Neural cell (in vitro differentiated cells): ENCODE measurements at regions not wholly inside any gene's neighbourhood (a gene's known extent, or its start where the extent isn't known, plus 50 kb on each side); places are given as distances from the start of the nearest gene placed in this dataset.

ENCODE experiments used
- H2AFZ ChIP-seq: fragments of 200-600, 300-800 bp; sonication (generic), shearing (Covaris generic); 2 replicates; pipeline ENCODE4 v1.6.0; 2014; ENCODE audit warnings: low read depth, mild to moderate bottlenecking, antibody characterized with exemption, low read length, moderate library complexity
- H3F3A ChIP-seq: fragments of 200-600 bp; shearing (Covaris generic); 2 replicates; pipeline ENCODE4 v1.6.1; 2016; ENCODE audit warnings: mild to moderate bottlenecking, moderate library complexity, mixed read lengths, antibody characterized with exemption, low read length; ENCODE audit not compliant: insufficient read depth, poor library complexity, severe bottlenecking
- H3K27ac ChIP-seq: fragments of 200-600, 300-800 bp; sonication (generic), shearing (Covaris generic); 2 replicates; pipeline ENCODE4 v1.5.1; 2014; ENCODE audit warnings: mild to moderate bottlenecking, low read length, moderate library complexity
- H3K27me3 ChIP-seq: fragments of 300-800, 200-600 bp; sonication (generic), shearing (Covaris generic); 2 replicates; pipeline ENCODE4 v1.6.0; 2014; ENCODE audit warnings: mild to moderate bottlenecking, low read depth, low read length, moderate library complexity; ENCODE audit not compliant: insufficient read depth
- H3K36me3 ChIP-seq: fragments of 300-800, 200-600 bp; sonication (generic), shearing (Covaris generic); 2 replicates; pipeline ENCODE4 v1.5.1; 2014; ENCODE audit warnings: mild to moderate bottlenecking, antibody characterized with exemption, low read length, moderate library complexity; ENCODE audit not compliant: insufficient read depth
- H3K4me2 ChIP-seq: fragments of 300-800, 200-600 bp; sonication (generic), shearing (Covaris generic); 2 replicates; pipeline ENCODE4 v1.6.0; 2014; ENCODE audit warnings: mild to moderate bottlenecking, low read length
- H3K4me3 ChIP-seq: fragments of 300-800, 200-600 bp; sonication (generic), shearing (Covaris generic); 2 replicates; pipeline ENCODE4 v1.5.1; 2014; ENCODE audit warnings: mild to moderate bottlenecking, low read length, moderate library complexity
- H3K79me2 ChIP-seq: fragments of 200-600 bp; shearing (Covaris generic); replicated peaks from 2 replicates; pipeline ENCODE4 v1.6.0; 2014; ENCODE audit warnings: mild to moderate bottlenecking, low read length, moderate library complexity; ENCODE audit not compliant: insufficient read depth
- H3K9ac ChIP-seq: fragments of 300-800, 200-600 bp; sonication (generic), shearing (Covaris generic); 2 replicates; pipeline ENCODE4 v1.6.1; 2016; ENCODE audit warnings: mild to moderate bottlenecking, low read length, mixed read lengths
- H3K9me2 ChIP-seq: fragments of 200-600 bp; shearing (Covaris generic); 2 replicates; pipeline ENCODE4 v1.6.1; 2016; ENCODE audit warnings: mild to moderate bottlenecking, low read length, mixed read lengths; ENCODE audit not compliant: insufficient read depth
- H3K9me3 ChIP-seq: fragments of 200-600, 300-800 bp; sonication (generic), shearing (Covaris generic); 2 replicates; pipeline ENCODE4 v1.6.1; 2016; ENCODE audit warnings: mild to moderate bottlenecking, mixed run types, low read length, moderate library complexity, mixed read lengths
- H4K20me1 ChIP-seq: fragments of 200-600 bp; shearing (Covaris generic); 2 replicates; pipeline ENCODE4 v1.6.1; 2016; ENCODE audit warnings: mild to moderate bottlenecking, mixed run types; ENCODE audit not compliant: insufficient read depth
- EP300 ChIP-seq: fragments of 450-650 bp; conservative IDR thresholded peaks from 2 replicates; pipeline ENCODE4 v1.6.1; 2014; ENCODE audit warnings: antibody characterized with exemption, mild to moderate bottlenecking, moderate library complexity; ENCODE audit not compliant: poor library complexity, severe bottlenecking
- EZH2 ChIP-seq: fragments of 200-600, 300-800 bp; shearing (Covaris generic), sonication (generic); IDR thresholded peaks from 2 replicates; pipeline ENCODE4 v1.6.1; 2014; ENCODE audit warnings: antibody characterized with exemption, low read length, borderline replicate concordance, mild to moderate bottlenecking; ENCODE audit not compliant: insufficient read depth, poor library complexity, severe bottlenecking
- MXI1 ChIP-seq: fragments of 450-650 bp; conservative IDR thresholded peaks from 2 replicates; pipeline ENCODE4 v1.6.1; 2014; ENCODE audit warnings: antibody characterized with exemption, mild to moderate bottlenecking; ENCODE audit not compliant: poor library complexity, severe bottlenecking
- POLR2AphosphoS5 ChIP-seq: IDR thresholded peaks from 2 replicates; pipeline ENCODE4 v1.6.1; 2012
- RAD21 ChIP-seq: fragments of 450-650 bp; conservative IDR thresholded peaks from 2 replicates; pipeline ENCODE4 v1.6.1; 2014; ENCODE audit warnings: antibody characterized with exemption, mild to moderate bottlenecking, moderate library complexity
- SMC3 ChIP-seq: fragments of 450-650 bp; conservative IDR thresholded peaks from 2 replicates; pipeline ENCODE4 v1.6.1; 2014; ENCODE audit warnings: antibody characterized with exemption, mild to moderate bottlenecking, moderate library complexity; ENCODE audit not compliant: poor library complexity
- TAF1 ChIP-seq: IDR thresholded peaks from 2 replicates; pipeline ENCODE4 v1.6.1; 2012; ENCODE audit warnings: low read depth
- TF ChIP-seq, protein P1 (sequence below): fragments of 450-650 bp; IDR thresholded peaks from 2 replicates; pipeline ENCODE4 v1.5.1; 2014; ENCODE audit warnings: antibody characterized with exemption, mild to moderate bottlenecking, moderate library complexity; ENCODE audit not compliant: poor library complexity, severe bottlenecking
- TF ChIP-seq, protein P2 (sequence below): IDR thresholded peaks from 2 replicates; pipeline ENCODE4 v1.6.1; 2012; ENCODE audit warnings: borderline replicate concordance

GRCh38 chr18:44089732-44090131 lies 591.0 kb upstream of the SETBP1 start:
- TF ChIP-seq, protein P1, sequence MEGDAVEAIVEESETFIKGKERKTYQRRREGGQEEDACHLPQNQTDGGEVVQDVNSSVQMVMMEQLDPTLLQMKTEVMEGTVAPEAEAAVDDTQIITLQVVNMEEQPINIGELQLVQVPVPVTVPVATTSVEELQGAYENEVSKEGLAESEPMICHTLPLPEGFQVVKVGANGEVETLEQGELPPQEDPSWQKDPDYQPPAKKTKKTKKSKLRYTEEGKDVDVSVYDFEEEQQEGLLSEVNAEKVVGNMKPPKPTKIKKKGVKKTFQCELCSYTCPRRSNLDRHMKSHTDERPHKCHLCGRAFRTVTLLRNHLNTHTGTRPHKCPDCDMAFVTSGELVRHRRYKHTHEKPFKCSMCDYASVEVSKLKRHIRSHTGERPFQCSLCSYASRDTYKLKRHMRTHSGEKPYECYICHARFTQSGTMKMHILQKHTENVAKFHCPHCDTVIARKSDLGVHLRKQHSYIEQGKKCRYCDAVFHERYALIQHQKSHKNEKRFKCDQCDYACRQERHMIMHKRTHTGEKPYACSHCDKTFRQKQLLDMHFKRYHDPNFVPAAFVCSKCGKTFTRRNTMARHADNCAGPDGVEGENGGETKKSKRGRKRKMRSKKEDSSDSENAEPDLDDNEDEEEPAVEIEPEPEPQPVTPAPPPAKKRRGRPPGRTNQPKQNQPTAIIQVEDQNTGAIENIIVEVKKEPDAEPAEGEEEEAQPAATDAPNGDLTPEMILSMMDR: no peak
- TF ChIP-seq, protein P2, sequence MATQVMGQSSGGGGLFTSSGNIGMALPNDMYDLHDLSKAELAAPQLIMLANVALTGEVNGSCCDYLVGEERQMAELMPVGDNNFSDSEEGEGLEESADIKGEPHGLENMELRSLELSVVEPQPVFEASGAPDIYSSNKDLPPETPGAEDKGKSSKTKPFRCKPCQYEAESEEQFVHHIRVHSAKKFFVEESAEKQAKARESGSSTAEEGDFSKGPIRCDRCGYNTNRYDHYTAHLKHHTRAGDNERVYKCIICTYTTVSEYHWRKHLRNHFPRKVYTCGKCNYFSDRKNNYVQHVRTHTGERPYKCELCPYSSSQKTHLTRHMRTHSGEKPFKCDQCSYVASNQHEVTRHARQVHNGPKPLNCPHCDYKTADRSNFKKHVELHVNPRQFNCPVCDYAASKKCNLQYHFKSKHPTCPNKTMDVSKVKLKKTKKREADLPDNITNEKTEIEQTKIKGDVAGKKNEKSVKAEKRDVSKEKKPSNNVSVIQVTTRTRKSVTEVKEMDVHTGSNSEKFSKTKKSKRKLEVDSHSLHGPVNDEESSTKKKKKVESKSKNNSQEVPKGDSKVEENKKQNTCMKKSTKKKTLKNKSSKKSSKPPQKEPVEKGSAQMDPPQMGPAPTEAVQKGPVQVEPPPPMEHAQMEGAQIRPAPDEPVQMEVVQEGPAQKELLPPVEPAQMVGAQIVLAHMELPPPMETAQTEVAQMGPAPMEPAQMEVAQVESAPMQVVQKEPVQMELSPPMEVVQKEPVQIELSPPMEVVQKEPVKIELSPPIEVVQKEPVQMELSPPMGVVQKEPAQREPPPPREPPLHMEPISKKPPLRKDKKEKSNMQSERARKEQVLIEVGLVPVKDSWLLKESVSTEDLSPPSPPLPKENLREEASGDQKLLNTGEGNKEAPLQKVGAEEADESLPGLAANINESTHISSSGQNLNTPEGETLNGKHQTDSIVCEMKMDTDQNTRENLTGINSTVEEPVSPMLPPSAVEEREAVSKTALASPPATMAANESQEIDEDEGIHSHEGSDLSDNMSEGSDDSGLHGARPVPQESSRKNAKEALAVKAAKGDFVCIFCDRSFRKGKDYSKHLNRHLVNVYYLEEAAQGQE: no peak
- TF ChIP-seq MXI1 (no peak), EP300 (no peak), TAF1 (no peak)
- H3K9me3 ChIP-seq: no peaks in the 10 kb centered on the region
- H4K20me1 ChIP-seq: no peaks in the 10 kb centered on the region
- H3F3A ChIP-seq: no peaks in the 10 kb centered on the region
- no peak overlapping the region for H3K4me3 ChIP-seq
- H3K36me3 ChIP-seq: no peaks in the 10 kb centered on the region
- H3K4me2 ChIP-seq: no peak overlapping the region
- no peaks in the 10 kb centered on the region for H3K9me2 ChIP-seq
- H2AFZ ChIP-seq: no peak overlapping the region
- H3K27me3 ChIP-seq: no peaks in the 10 kb centered on the region
- H3K27ac ChIP-seq: no peak overlapping the region
- no peaks in the 10 kb centered on the region for H3K79me2 ChIP-seq
- no peak overlapping the region for H3K9ac ChIP-seq

- no peaks in the 10 kb centered on the region for H3F3A ChIP-seq
- no peak overlapping the region for H3K4me2 ChIP-seq
- no peak overlapping the region for H3K9ac ChIP-seq
- no peaks in the 10 kb centered on the region for H3K9me3 ChIP-seq
- H3K36me3 ChIP-seq: no peaks in the 10 kb centered on the region
- H3K27ac ChIP-seq: no peak overlapping the region
- H3K9me2 ChIP-seq: no peaks in the 10 kb centered on the region
- no peak overlapping the region for H2AFZ ChIP-seq
- H3K4me3 ChIP-seq: no peak overlapping the region
- TF ChIP-seq EP300 (no peak), POLR2AphosphoS5 (no peak), TAF1 (no peak), MXI1 (no peak), SMC3 (no peak), RAD21 (no peak), EZH2 (no peak)
- TF ChIP-seq, protein P2: no peak
- TF ChIP-seq, protein P1: no peak
- H3K27me3 ChIP-seq: no peaks in the 10 kb centered on the region
- H4K20me1 ChIP-seq: no peaks in the 10 kb centered on the region
- H3K79me2 ChIP-seq: no peaks in the 10 kb centered on the region
Measured at GRCh38 chr18:44090453-44090852, 590.2 kb upstream of the SETBP1 start.
